Right lobe of liver (tissue), 4 donors: ENCODE measurements at regions not wholly inside any gene's neighbourhood (a gene's known extent, or its start where the extent isn't known, plus 50 kb on each side); places are given as distances from the start of the nearest gene placed in this dataset.

Source experiments
- POLR2A ChIP-seq: fragments of 450-650 bp; IDR thresholded peaks from one replicate; pipeline ENCODE4 v1.6.1; 2017; ENCODE audit warnings: antibody characterized with exemption, mild to moderate bottlenecking
- TF ChIP-seq, protein P1 (sequence below), 4 donors: fragments of 200-600 bp in 3 of 4; fragments of 450-650 bp in 1 of 4; IDR thresholded peaks; one replicate each; pipeline versions ENCODE4 v1.5.1 to v1.8.0; 2016 to 2022; ENCODE audit warnings: antibody characterized with exemption in 4 of 4, mild to moderate bottlenecking in 2 of 4
- donor health status: DM: no; HTN: no; CAD: no.
- donor health status: DM: no; HTN: no; CAD: no.
- donor health status: DM: no; HTN: yes; CAD: no.

DNA sequence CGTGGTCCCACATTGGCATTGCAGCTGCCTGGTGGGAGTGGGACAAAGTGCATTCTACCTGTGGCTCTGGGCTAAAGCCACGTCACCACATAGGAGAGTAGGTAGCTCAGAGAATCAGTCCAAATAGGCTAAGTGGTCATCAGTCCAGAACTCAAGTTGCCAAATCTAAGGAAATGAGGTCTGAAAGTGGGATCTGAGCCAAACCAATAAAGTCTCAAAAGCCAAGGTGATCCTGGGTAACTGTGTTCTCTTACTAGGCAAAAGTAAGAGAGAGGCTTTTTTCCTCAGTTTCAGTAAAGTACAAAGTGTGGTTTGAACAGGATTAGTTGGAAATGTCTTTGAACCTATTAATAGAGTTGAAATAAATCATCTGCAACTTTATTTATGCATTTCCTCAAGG is 68.6 kb upstream of the CNKSR3 start:
- TF ChIP-seq POLR2A, result no peak
- TF ChIP-seq, protein P1, sequence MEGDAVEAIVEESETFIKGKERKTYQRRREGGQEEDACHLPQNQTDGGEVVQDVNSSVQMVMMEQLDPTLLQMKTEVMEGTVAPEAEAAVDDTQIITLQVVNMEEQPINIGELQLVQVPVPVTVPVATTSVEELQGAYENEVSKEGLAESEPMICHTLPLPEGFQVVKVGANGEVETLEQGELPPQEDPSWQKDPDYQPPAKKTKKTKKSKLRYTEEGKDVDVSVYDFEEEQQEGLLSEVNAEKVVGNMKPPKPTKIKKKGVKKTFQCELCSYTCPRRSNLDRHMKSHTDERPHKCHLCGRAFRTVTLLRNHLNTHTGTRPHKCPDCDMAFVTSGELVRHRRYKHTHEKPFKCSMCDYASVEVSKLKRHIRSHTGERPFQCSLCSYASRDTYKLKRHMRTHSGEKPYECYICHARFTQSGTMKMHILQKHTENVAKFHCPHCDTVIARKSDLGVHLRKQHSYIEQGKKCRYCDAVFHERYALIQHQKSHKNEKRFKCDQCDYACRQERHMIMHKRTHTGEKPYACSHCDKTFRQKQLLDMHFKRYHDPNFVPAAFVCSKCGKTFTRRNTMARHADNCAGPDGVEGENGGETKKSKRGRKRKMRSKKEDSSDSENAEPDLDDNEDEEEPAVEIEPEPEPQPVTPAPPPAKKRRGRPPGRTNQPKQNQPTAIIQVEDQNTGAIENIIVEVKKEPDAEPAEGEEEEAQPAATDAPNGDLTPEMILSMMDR (IDR thresholded peaks at IDR 0.05), result no peak
